Keratinocyte (primary cell): ENCODE measurements at regions not wholly inside any gene's neighbourhood (a gene's known extent, or its start where the extent isn't known, plus 50 kb on each side); places are given as distances from the start of the nearest gene placed in this dataset.

ENCODE experiments used
- DNase-seq: peaks from one replicate; pipeline ENCODE4 v3.0.0-alpha.2; 2011; ENCODE audit warnings: low read depth, missing footprints, low spot score
- FAIRE-seq: peaks from 2 replicates; lab custom pipeline; 2011; peaks lifted over from hg19 to GRCh38; lab: Jason Lieb, UNC
- H2AFZ ChIP-seq: 2 replicates; pipeline ENCODE4 v1.6.0; 2012; ENCODE audit warnings: low read length, control low read depth, inconsistent platforms; ENCODE audit not compliant: control insufficient read depth
- H3K27ac ChIP-seq: 2 replicates; pipeline ENCODE4 v1.5.1; 2011; ENCODE audit warnings: low read length; ENCODE audit not compliant: control insufficient read depth, insufficient read depth
- H3K27me3 ChIP-seq: 3 replicates; pipeline ENCODE4 v1.6.0; 2011; ENCODE audit warnings: low read length; ENCODE audit not compliant: control insufficient read depth, insufficient read depth; ENCODE audit errors: extremely low read depth
- H3K36me3 ChIP-seq, 2 experiments: 2 replicates in 1 of 2; 3 replicates in 1 of 2; pipeline ENCODE4 v1.5.1; 2011; ENCODE audit warnings: low read length in 2 of 2, mild to moderate bottlenecking in 1 of 2; ENCODE audit not compliant: control insufficient read depth in 2 of 2, insufficient read depth in 2 of 2; ENCODE audit errors: extremely low read depth in 1 of 2
- H3K4me1 ChIP-seq: 3 replicates; pipeline ENCODE4 v1.5.1; 2011; ENCODE audit warnings: low read length; ENCODE audit not compliant: control insufficient read depth, insufficient read depth; ENCODE audit errors: extremely low read depth
- H3K4me2 ChIP-seq: 3 replicates; pipeline ENCODE4 v1.6.0; 2011; ENCODE audit warnings: low read depth, low read length; ENCODE audit not compliant: control insufficient read depth, insufficient read depth; ENCODE audit errors: extremely low read depth
- H3K4me3 ChIP-seq, 3 experiments: fragments of 200-600 bp in 1 of 3; sonication (generic) in 1 of 3; 2 replicates in 2 of 3; 3 replicates in 1 of 3; pipeline ENCODE4 v1.5.1; 2011 to 2016; ENCODE audit warnings: low read length in 3 of 3, mild to moderate bottlenecking in 3 of 3, control low read depth in 2 of 3, inconsistent platforms in 1 of 3, low read depth in 1 of 3, mixed read lengths in 1 of 3, mixed run types in 1 of 3, moderate library complexity in 1 of 3; ENCODE audit not compliant: control insufficient read depth in 2 of 3, insufficient read depth in 2 of 3; ENCODE audit errors: extremely low read depth in 1 of 3
- H3K79me2 ChIP-seq: 2 replicates; pipeline ENCODE4 v1.6.0; 2012; ENCODE audit warnings: low read length; ENCODE audit not compliant: control insufficient read depth, insufficient read depth
- H3K9ac ChIP-seq: 3 replicates; pipeline ENCODE4 v1.6.0; 2011; ENCODE audit warnings: low read length; ENCODE audit not compliant: control insufficient read depth, insufficient read depth; ENCODE audit errors: extremely low read depth
- H3K9me1 ChIP-seq: 3 replicates; pipeline ENCODE4 v1.6.0; 2011; ENCODE audit warnings: low read length; ENCODE audit not compliant: control insufficient read depth, insufficient read depth; ENCODE audit errors: extremely low read depth
- H3K9me3 ChIP-seq: 2 replicates; pipeline ENCODE4 v1.5.1; 2012; ENCODE audit warnings: low read depth, low read length; ENCODE audit not compliant: control insufficient read depth
- H4K20me1 ChIP-seq: 3 replicates; pipeline ENCODE4 v1.6.0; 2011; ENCODE audit warnings: low read length; ENCODE audit not compliant: control insufficient read depth, insufficient read depth; ENCODE audit errors: extremely low read depth
- EZH2 ChIP-seq: IDR thresholded peaks from one replicate; pipeline ENCODE4 v1.6.1; 2012; ENCODE audit warnings: inconsistent platforms, mild to moderate bottlenecking, low read length, moderate library complexity
- dilution Hi-C: fragments of 300-500 bp; cut with MboI; formaldehyde crosslinking; loops from one replicate; pipeline ENCODE4 v1.7.0; 2020; ENCODE audit warnings: low sequenced_read_pairs; ENCODE audit not compliant: extremely low pct_ligation_motif_present
- TF ChIP-seq, protein P1 (sequence below), 3 experiments: IDR thresholded peaks in 1 of 3; conservative IDR thresholded peaks in 1 of 3; optimal IDR thresholded peaks in 1 of 3; 2 replicates in 2 of 3; 3 replicates in 1 of 3; pipeline versions ENCODE3 to v1.5.1; 2011; ENCODE audit warnings: low read length in 3 of 3, mild to moderate bottlenecking in 3 of 3, moderate library complexity in 2 of 3, control low read depth in 1 of 3, inconsistent platforms in 1 of 3; ENCODE audit not compliant: insufficient read depth in 2 of 3; ENCODE audit errors: extremely low read depth in 1 of 3

DNA sequence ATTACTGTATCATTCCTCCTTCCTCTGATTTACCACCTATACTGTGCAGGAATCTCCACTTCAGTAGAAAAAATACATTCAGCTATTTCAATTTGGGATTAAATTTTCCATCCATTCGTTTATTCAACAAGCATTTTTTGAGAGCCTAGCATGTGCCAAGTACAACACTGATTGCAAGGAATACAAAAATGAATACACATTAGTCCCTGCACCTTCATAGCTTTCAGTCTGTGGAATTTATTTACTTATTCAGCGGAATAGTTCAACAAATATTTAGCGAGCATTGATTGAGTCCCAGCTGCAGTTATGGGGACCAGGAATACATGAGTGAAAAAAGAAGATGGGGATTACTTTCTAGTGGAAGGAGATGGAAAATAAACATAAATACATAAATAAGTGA is 606.8 kb upstream of the TBL1XR1 start:
- Histone ChIP-seq H3K36me3 (no peaks in the 10 kb centered on the region), H3K4me2 (no peak overlapping the region), H3K9ac (no peak overlapping the region), H3K27me3 (no peaks in the 10 kb centered on the region), H4K20me1 (no peaks in the 10 kb centered on the region), H3K9me3 (no peaks in the 10 kb centered on the region), H2AFZ (no peak overlapping the region), H3K4me1 (no peaks in the 10 kb centered on the region), H3K9me1 (no peaks in the 10 kb centered on the region), H3K79me2 (no peaks in the 10 kb centered on the region), H3K27ac (no peak overlapping the region), H3K4me3 (no peak overlapping the region)
- dilution Hi-C loops, result no loop called here
- no peak for FAIRE-seq
- no peak for DNase-seq
- no peak for TF ChIP-seq EZH2
- TF ChIP-seq, protein P1, sequence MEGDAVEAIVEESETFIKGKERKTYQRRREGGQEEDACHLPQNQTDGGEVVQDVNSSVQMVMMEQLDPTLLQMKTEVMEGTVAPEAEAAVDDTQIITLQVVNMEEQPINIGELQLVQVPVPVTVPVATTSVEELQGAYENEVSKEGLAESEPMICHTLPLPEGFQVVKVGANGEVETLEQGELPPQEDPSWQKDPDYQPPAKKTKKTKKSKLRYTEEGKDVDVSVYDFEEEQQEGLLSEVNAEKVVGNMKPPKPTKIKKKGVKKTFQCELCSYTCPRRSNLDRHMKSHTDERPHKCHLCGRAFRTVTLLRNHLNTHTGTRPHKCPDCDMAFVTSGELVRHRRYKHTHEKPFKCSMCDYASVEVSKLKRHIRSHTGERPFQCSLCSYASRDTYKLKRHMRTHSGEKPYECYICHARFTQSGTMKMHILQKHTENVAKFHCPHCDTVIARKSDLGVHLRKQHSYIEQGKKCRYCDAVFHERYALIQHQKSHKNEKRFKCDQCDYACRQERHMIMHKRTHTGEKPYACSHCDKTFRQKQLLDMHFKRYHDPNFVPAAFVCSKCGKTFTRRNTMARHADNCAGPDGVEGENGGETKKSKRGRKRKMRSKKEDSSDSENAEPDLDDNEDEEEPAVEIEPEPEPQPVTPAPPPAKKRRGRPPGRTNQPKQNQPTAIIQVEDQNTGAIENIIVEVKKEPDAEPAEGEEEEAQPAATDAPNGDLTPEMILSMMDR (optimal IDR thresholded peaks at IDR 0.05 in 1 of 3, IDR thresholded peaks at IDR 0.05 in 1 of 3, conservative IDR thresholded peaks at IDR 0.05 in 1 of 3; ENCODE audit: extremely low read depth in 1 of 3, insufficient read depth in 2 of 3, low read length in 3 of 3), result no peak

GRCh38 chr3:177804646-177805045 is 607.4 kb upstream of the TBL1XR1 start:
- H3K27me3 ChIP-seq, result no peaks in the 10 kb centered on the region
- H2AFZ ChIP-seq, result no peak overlapping the region
- no peak overlapping the region for H3K4me3 ChIP-seq
- H3K4me2 ChIP-seq, result no peak overlapping the region
- no peak for FAIRE-seq
- no peaks in the 10 kb centered on the region for H3K9me1 ChIP-seq
- H3K9ac ChIP-seq, result no peak overlapping the region
- no peaks in the 10 kb centered on the region for H3K36me3 ChIP-seq
- H3K27ac ChIP-seq, result no peak overlapping the region
- no peak for TF ChIP-seq EZH2
- TF ChIP-seq, protein P1 (optimal IDR thresholded peaks at IDR 0.05 in 1 of 3, IDR thresholded peaks at IDR 0.05 in 1 of 3, conservative IDR thresholded peaks at IDR 0.05 in 1 of 3; ENCODE audit: extremely low read depth in 1 of 3, insufficient read depth in 2 of 3, low read length in 3 of 3), result no peak
- H4K20me1 ChIP-seq, result no peaks in the 10 kb centered on the region
- no peaks in the 10 kb centered on the region for H3K9me3 ChIP-seq
- H3K79me2 ChIP-seq, result no peaks in the 10 kb centered on the region
- dilution Hi-C loops, result no loop called here
- H3K4me1 ChIP-seq, result no peaks in the 10 kb centered on the region
- no peak for DNase-seq
